ENCODE measurements at regions not wholly inside any gene's neighbourhood (a gene's known extent, or its start where the extent isn't known, plus 50 kb on each side); places are given as distances from the start of the nearest gene placed in this dataset.
"Not testable (repeated sequence)": the region's sequence is repeated elsewhere in the genome, so short reads cannot be mapped to it uniquely, and the experiment has no call there.

- DNase-seq, result no peak
Measured at GRCh38 chr12:118537481-118537917, 161.1 kb downstream of the SUDS3 start.

GRCh38 chr12:118541071-118541470, 164.7 kb downstream of the SUDS3 start:
- DNase-seq, result no peak

GRCh38 chr12:118541934-118542333, 165.6 kb downstream of the SUDS3 start:
- no peak for DNase-seq

GRCh38 chr12:118543651-118544050, 167.3 kb downstream of the SUDS3 start:
- no peak for DNase-seq

DNA sequence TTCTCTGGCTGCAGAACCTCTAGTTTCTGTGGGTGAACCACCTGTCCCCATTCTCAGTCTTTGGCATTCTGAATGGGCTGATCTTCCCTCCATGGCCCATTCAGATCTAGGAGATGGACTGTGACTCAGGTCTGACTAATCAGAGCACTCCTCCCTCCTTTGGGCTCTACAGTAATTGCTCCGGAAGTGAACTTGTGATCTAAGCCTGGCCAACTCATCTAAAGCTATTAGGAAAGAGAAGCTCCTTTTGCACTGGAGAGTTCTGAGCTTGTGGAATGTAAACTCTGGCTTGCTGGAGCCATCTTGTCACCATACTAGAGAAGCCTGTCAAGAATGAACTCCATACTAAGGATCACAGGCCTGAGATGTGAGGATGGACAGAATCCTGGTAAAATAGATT, 168.2 kb downstream of the SUDS3 start:
- no peak for DNase-seq

DNA sequence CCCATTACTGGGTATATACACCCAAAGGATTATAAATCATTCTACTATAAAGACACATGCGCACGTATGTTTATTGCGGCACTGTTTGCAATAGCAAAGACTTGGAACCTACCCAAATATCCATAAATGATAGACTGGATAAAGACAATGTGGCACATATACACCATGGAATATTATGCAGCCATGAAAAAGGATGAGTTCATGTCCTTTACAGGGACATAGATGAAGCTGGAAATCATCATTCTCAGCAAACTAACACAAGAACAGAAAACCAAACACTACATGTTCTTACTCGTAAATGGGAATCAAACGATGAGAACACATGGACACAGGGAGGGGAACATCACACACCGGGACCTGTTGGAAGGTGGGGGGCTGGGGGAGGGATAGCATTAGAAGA, 171.3 kb downstream of the SUDS3 start:
- not testable (repeated sequence) for DNase-seq

DNA sequence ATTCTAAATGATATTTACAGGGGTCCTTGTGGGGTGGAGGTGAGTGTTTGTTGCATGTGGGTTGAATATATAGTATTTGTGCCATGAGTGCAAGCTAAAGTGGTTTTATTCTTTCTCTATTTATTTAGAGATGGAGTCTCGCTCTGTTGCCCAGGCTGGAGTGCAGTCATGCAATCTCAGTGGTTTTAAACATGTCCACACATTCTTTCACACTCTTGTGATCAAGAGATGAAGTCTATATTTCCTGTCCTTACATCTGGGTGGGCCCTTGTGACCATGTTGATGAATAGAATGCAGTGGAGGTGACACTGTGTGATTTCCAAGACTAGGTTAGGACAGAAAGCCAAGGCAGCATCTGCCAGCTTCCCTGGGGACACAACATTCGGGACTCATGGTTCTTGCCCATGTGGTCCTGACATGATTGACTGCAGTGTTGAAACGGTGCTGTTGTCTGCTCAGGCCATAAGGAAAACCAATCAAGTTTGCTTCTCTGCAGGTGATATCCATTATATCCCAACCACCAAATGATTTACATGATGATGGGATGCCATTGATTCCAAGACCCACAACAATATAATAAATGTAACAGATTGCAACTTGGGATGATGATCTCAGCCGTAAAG, 172.6 kb downstream of the SUDS3 start:
- no peak for DNase-seq

GRCh38 chr12:118549510-118549980, 173.2 kb downstream of the SUDS3 start:
- no peak for DNase-seq

- no peak for DNase-seq
Measured at GRCh38 chr12:118553856-118554504, 177.6 kb downstream of the SUDS3 start.

- no peak for DNase-seq
Measured at GRCh38 chr12:118558941-118559340, 182.6 kb downstream of the SUDS3 start.

GRCh38 chr12:118560733-118561132, 184.4 kb downstream of the SUDS3 start:
- DNase-seq, result no peak

- DNase-seq, result no peak
Measured at GRCh38 chr12:118571730-118572129, 195.4 kb downstream of the SUDS3 start.

- no peak for DNase-seq
Measured at GRCh38 chr12:118574288-118574687, 197.9 kb downstream of the SUDS3 start.

DNA sequence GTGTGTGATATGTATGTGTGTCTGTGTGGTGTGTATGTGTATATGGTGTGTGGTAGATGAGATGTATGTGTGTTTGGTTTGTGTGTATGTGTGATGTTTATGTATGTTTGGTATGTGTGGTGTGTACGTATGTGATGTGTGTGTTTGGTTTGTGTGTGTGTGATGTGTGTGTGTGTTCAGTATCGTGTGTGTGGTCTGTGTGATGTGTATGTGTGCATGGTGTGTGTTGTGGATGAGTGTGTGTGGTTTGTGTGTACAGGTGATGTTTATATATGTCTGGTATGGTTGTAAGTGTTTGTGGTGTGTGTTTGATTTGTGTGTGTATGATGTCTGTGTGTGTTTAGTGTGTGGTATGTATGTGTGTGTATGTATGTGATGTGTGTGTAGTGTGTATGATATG, 199.4 kb downstream of the SUDS3 start:
- DNase-seq, result no peak

- DNase-seq, result no peak
Measured at GRCh38 chr12:118581371-118581770, 205.0 kb downstream of the SUDS3 start.

DNA sequence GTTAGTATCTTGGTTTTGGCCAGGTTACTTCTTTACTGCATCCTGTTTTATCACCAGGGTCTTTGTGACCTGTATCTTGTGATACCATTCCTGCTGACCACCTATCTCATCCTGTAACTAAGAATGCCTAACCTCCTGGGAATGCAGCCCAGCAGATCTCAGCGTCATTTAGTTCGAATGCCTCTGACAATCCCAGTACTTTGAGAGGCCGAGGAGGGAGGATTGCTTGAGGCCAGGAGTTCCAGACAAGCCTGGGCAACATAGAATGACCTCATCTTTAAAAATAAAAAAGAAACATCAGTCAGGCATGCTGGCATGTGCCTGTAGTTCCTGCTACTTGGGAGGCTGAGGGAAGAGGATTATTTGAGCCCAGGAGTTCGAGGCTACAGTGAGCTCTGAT, 206.5 kb downstream of the SUDS3 start:
- DNase-seq, result no peak

- DNase-seq, result no peak
Measured at GRCh38 chr12:118586433-118586832, 210.1 kb downstream of the SUDS3 start.

- DNase-seq, result no peak
Measured at GRCh38 chr12:118589162-118589561, 212.8 kb downstream of the SUDS3 start.

DNA sequence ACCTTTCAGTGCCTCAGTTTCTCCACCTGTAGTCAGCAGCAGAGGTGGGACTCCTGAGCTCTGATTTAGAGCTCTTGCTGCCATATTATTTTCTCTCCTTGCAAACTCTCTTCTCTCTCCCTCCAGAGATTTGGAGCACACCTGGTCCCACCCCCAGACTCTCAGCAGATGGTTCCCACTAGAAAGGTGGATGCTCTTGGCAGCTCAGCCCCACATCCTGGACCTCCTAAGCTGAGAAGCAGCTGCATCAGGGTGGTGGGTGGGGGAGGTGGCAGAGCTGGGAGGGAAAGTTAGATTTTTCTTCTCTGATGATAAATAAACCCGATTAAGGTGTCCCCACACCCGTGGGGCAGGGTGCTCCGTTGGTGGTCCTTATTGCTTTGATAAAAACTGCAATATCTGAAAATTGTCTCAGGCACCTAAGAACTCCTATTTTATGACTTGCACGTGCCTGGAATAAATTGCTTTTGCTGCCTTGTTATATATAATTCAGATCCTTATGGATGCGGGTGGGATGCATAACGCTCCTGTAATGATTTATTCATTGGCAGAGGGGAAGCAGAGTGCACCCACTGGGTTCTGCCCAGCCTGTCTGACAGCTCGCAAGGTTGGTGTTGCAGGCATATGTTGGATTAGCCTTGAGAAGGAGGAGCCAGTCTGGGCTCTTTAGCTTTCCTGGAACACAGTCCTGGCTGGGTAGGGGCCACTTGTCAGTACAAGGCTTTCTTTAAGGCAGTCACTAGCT, 214.2 kb downstream of the SUDS3 start:
- DNase-seq, result no peak

DNA sequence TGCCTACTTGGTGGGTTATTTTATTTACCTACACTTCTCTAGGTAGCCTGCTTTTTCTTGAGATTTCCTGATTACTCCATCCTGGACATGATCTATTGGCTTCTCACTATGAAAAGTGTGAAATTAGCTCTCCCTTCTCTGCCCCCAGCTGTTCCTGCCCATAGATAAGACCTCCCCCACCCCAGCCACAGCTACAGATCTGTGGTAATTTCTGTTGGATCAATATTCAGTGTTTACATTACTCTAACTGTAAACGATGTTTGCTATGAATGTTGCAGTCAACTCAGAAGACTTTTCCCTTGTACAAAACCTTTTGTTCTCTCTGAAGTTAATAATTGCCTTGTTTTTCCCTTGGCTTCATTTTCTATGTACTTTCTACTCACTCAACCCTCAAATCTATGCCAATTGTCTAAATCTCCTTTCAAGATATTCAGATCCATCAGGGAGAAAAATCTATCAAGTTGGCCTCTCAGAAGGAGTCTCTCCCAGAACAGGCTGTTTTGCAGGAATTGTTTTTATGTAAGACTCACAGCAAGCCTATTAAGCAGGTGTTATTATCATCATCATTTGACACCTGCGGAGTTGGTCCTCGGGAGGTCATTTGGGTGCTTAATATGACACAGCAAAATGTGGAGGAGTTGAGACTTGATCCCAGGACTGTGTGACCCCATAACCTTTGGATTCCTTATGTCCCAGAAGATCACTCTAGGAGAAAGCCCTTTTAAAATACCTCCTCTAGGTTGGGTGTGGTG, 227.4 kb downstream of the SUDS3 start:
- DNase-seq, result no peak

DNA sequence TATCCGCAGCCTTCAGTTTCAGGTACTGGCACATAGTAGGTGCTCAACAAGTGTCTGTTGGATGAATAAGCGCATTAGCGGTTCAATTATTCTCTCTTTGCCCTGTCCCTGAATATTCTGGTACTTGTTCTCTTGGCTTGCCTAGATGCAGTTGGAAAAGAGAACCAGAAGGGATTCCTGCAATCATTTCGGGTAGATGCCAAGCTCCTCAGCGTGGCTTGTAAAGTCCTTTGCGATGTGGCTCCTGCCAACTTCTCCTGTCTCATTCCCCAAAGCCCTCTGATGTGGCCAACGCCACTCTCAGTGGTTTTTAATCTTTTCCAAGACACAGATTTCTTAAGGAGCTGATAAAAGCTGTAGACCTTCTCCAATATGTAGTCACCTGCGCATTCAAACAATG, 230.3 kb downstream of the SUDS3 start:
- DNase-seq, result no peak

DNA sequence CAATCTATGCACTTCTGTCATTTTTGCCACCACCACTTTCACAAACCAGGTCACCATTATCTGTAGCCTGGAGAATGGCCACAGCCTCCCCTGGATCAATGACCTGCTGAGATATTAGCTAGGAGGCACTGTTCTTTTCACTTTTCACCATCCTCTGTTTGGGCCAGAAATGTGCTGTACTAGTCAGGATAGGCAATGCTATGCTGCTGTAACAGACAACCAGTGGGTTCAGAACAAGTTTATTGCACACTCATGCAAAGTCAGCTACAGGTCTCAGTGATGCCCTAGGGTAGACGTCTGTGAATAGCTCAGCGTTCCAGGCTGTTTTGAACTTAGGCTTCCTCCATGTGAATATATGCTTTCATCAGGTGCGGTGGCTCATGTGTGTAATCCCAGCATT, 231.5 kb downstream of the SUDS3 start:
- DNase-seq, result no peak

- DNase-seq, result no peak
Measured at GRCh38 chr12:118608770-118609344, 232.5 kb downstream of the SUDS3 start.
